ENCODE measurements at regions not wholly inside any gene's neighbourhood (a gene's known extent, or its start where the extent isn't known, plus 50 kb on each side); places are given as distances from the start of the nearest gene placed in this dataset.
A peak's percentile ranks its signal among the peaks of the same experiment; 100 is the strongest.

DNA sequence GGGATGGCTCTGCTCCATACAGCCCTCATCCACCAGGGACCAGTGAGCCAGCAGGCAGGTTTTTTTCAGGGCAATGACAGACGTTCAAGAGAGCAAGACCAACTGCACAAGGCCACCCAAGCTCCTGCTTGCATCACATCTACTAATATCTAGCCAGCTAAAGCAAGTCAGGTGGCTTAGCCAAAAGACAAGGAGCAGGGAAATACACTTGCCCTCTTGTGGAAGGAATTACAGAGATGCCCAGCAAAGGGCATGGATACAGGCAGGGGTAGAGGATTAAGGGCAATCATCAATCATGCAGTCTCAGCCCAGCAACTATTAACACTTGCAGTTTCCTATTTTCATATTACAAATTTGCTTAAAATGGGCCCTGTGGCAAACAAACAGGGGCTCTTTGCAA is 81.5 kb upstream of the NTRK3 start:
- Mint-ChIP-seq H3K27me3 (ENCODE audit: low read depth, poor library complexity) (peaks cover 19% of the 10 kb centered on the region), H3K9me3 (no peaks in the 10 kb centered on the region), H3K36me3 (ENCODE audit: low read depth) (no peaks in the 10 kb centered on the region), H3K4me3 (no peak overlapping the region), H3K27ac (no peak overlapping the region), H3K4me1 (no peaks in the 10 kb centered on the region)
- TF ChIP-seq, protein P1, sequence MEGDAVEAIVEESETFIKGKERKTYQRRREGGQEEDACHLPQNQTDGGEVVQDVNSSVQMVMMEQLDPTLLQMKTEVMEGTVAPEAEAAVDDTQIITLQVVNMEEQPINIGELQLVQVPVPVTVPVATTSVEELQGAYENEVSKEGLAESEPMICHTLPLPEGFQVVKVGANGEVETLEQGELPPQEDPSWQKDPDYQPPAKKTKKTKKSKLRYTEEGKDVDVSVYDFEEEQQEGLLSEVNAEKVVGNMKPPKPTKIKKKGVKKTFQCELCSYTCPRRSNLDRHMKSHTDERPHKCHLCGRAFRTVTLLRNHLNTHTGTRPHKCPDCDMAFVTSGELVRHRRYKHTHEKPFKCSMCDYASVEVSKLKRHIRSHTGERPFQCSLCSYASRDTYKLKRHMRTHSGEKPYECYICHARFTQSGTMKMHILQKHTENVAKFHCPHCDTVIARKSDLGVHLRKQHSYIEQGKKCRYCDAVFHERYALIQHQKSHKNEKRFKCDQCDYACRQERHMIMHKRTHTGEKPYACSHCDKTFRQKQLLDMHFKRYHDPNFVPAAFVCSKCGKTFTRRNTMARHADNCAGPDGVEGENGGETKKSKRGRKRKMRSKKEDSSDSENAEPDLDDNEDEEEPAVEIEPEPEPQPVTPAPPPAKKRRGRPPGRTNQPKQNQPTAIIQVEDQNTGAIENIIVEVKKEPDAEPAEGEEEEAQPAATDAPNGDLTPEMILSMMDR (IDR thresholded peaks at IDR 0.05), result no peak
- no peak for DNase-seq

- no peak overlapping the region for H3K27ac Mint-ChIP-seq
- H3K4me3 Mint-ChIP-seq, result no peak overlapping the region
- no peak for DNase-seq
- no peaks in the 10 kb centered on the region for H3K9me3 Mint-ChIP-seq
- no peaks in the 10 kb centered on the region for H3K36me3 Mint-ChIP-seq (ENCODE audit: low read depth)
- TF ChIP-seq, protein P1 (IDR thresholded peaks at IDR 0.05), result no peak
- H3K4me1 Mint-ChIP-seq, result no peaks in the 10 kb centered on the region
- H3K27me3 Mint-ChIP-seq (ENCODE audit: low read depth, poor library complexity), result peaks cover 12% of the 10 kb centered on the region
These were observed 78.5 kb upstream of the NTRK3 start for GRCh38 chr15:88335074-88335473.

- no peaks in the 10 kb centered on the region for H3K4me1 Mint-ChIP-seq
- H3K9me3 Mint-ChIP-seq, result no peaks in the 10 kb centered on the region
- no peak for DNase-seq
- H3K4me3 Mint-ChIP-seq, result no peak overlapping the region
- TF ChIP-seq, protein P1 (IDR thresholded peaks at IDR 0.05), result no peak
- H3K27ac Mint-ChIP-seq, result no peak overlapping the region
- H3K27me3 Mint-ChIP-seq (ENCODE audit: low read depth, poor library complexity), result peaks cover 10% of the 10 kb centered on the region
- no peaks in the 10 kb centered on the region for H3K36me3 Mint-ChIP-seq (ENCODE audit: low read depth)
These were observed 77.9 kb upstream of the NTRK3 start for GRCh38 chr15:88334436-88334835.

DNA sequence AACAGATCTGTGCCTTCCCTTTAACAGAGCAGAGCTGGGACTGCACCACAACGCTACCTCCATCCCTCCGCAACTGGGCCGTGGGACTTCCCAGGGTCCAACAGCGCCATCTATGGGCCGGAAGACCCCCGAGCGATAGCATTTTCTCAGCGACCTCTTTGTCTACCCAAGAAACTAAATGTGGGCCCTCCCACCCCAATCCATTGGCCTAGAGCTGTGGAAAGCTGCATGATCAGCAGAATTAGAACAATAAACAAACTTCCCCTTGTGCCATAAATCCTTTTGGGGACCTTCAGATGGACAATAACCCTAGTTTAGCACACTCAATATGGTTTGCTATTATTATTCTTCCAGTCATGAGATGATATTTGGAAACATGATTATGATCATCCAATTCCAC is 74.8 kb upstream of the NTRK3 start:
- Mint-ChIP-seq H3K4me1 (no peaks in the 10 kb centered on the region), H3K27ac (no peak overlapping the region), H3K36me3 (ENCODE audit: low read depth) (no peaks in the 10 kb centered on the region), H3K4me3 (no peak overlapping the region), H3K27me3 (ENCODE audit: low read depth, poor library complexity) (peaks cover 19% of the 10 kb centered on the region), H3K9me3 (no peaks in the 10 kb centered on the region)
- peak; percentile 81 for DNase-seq
- TF ChIP-seq, protein P1 (IDR thresholded peaks at IDR 0.05), result peak; percentile 74

DNA sequence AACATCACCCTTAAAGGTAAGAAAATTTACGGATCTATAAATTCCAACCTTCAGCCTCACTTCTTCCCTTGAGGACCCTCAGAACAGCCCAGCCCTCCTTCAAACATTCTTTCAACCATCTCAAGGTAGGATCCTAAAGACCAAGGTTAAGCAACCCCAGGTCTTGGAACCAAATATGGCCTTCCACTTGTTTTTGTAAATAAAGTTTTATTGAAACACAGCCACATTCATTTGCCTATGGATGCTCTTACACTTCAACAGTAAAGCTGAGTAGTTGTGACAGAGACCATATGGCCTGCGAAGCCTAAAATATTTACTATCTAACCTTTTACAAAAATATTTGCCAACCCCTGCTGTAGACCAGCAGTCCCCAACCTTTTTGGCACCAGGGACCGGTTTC is 70.4 kb upstream of the NTRK3 start:
- no peaks in the 10 kb centered on the region for H3K9me3 Mint-ChIP-seq
- no peaks in the 10 kb centered on the region for H3K4me1 Mint-ChIP-seq
- H3K27me3 Mint-ChIP-seq (ENCODE audit: low read depth, poor library complexity), result peaks cover 22% of the 10 kb centered on the region

GRCh38 chr15:88324741-88325065 is 68.2 kb upstream of the NTRK3 start:
- Mint-ChIP-seq H3K27ac (no peak overlapping the region), H3K36me3 (ENCODE audit: low read depth) (no peaks in the 10 kb centered on the region), H3K4me1 (no peaks in the 10 kb centered on the region), H3K4me3 (no peak overlapping the region), H3K27me3 (ENCODE audit: low read depth, poor library complexity) (peaks cover 29% of the 10 kb centered on the region), H3K9me3 (peaks cover 9% of the 10 kb centered on the region)
- DNase-seq, result no peak
- TF ChIP-seq, protein P1 (IDR thresholded peaks at IDR 0.05), result no peak

More for the DNA sequence above, 70.4 kb upstream of the NTRK3 start:
- DNase-seq, result no peak
- TF ChIP-seq, protein P1 (IDR thresholded peaks at IDR 0.05), result no peak
- no peak overlapping the region for H3K4me3 Mint-ChIP-seq
- no peaks in the 10 kb centered on the region for H3K36me3 Mint-ChIP-seq (ENCODE audit: low read depth)
- H3K27ac Mint-ChIP-seq, result no peak overlapping the region
